SU-DHL-6 (cell line): ENCODE measurements at regions not wholly inside any gene's neighbourhood (a gene's known extent, or its start where the extent isn't known, plus 50 kb on each side); places are given as distances from the start of the nearest gene placed in this dataset.

ENCODE experiments used
- H2AFZ ChIP-seq: fragments of 200-600 bp; sonication (generic); 2 replicates; pipeline ENCODE4 v1.6.1; 2014; ENCODE audit warnings: low read depth, mild to moderate bottlenecking, moderate library complexity, mixed read lengths, antibody characterized with exemption, low read length; ENCODE audit not compliant: severe bottlenecking
- H3F3A ChIP-seq: fragments of 200-600 bp; shearing (Covaris generic); 2 replicates; pipeline ENCODE4 v1.6.0; 2016; ENCODE audit warnings: antibody characterized with exemption, mild to moderate bottlenecking; ENCODE audit not compliant: insufficient read depth
- H3K27ac ChIP-seq: fragments of 200-600 bp; sonication (generic); 2 replicates; pipeline ENCODE4 v1.5.1; 2016; ENCODE audit warnings: low read depth, mild to moderate bottlenecking, low read length, moderate library complexity, mixed read lengths
- H3K27me3 ChIP-seq: fragments of 200-600 bp; sonication (generic), shearing (Covaris generic); 2 replicates; pipeline ENCODE4 v1.6.0; 2014; ENCODE audit warnings: mild to moderate bottlenecking, low read length
- H3K36me3 ChIP-seq: fragments of 200-600 bp; sonication (generic); 2 replicates; pipeline ENCODE4 v1.6.1; 2014; ENCODE audit warnings: mild to moderate bottlenecking, low read length, mixed read lengths
- H3K4me2 ChIP-seq: fragments of 300-600, 200-600 bp; shearing (Covaris generic), sonication (generic); 2 replicates; pipeline ENCODE4 v1.6.0; 2014; ENCODE audit warnings: low read length, low read depth, mild to moderate bottlenecking; ENCODE audit not compliant: poor library complexity, severe bottlenecking
- H3K4me3 ChIP-seq: fragments of 200-600 bp; sonication (generic); 2 replicates; pipeline ENCODE4 v1.5.1; 2014; ENCODE audit warnings: antibody characterized with exemption, low read length, mild to moderate bottlenecking, mixed read lengths; ENCODE audit not compliant: insufficient read depth, poor library complexity, severe bottlenecking
- H3K79me2 ChIP-seq: fragments of 200-600 bp; sonication (generic); 2 replicates; pipeline ENCODE4 v1.6.1; 2014; ENCODE audit warnings: mild to moderate bottlenecking, low read length, moderate library complexity; ENCODE audit not compliant: insufficient read depth
- H3K9ac ChIP-seq: fragments of 200-600 bp; sonication (generic); 2 replicates; pipeline ENCODE4 v1.7.0; 2014; ENCODE audit warnings: mild to moderate bottlenecking, low read length
- H3K9me2 ChIP-seq: fragments of 200-600 bp; sonication (generic); replicated peaks from 2 replicates; pipeline ENCODE4 v1.6.1; 2014; ENCODE audit warnings: low read length; ENCODE audit not compliant: insufficient read depth
- H3K9me3 ChIP-seq: fragments of 200-600 bp; sonication (generic); 2 replicates; pipeline ENCODE4 v1.6.1; 2014; ENCODE audit warnings: low read length, mixed read lengths; ENCODE audit not compliant: insufficient read depth
- H4K20me1 ChIP-seq: fragments of 200-600 bp; sonication (generic); 2 replicates; pipeline ENCODE4 v1.6.1; 2014; ENCODE audit warnings: low read depth, mild to moderate bottlenecking, antibody characterized with exemption, low read length, moderate library complexity, mixed read lengths
- CTCF ChIP-seq: fragments of 200-600 bp; sonication (generic); IDR thresholded peaks from one replicate; pipeline ENCODE4 v1.5.1; 2017; ENCODE audit warnings: antibody characterized with exemption, mild to moderate bottlenecking, low read length, moderate library complexity; ENCODE audit not compliant: insufficient read depth, poor library complexity, severe bottlenecking
- EZH2phosphoT487 ChIP-seq: fragments of 200-600 bp; sonication (generic), shearing (Covaris generic); conservative IDR thresholded peaks from 2 replicates; pipeline ENCODE4 v1.6.1; 2018; ENCODE audit warnings: mild to moderate bottlenecking, antibody characterized with exemption, low read length, moderate library complexity, mixed read lengths

DNA sequence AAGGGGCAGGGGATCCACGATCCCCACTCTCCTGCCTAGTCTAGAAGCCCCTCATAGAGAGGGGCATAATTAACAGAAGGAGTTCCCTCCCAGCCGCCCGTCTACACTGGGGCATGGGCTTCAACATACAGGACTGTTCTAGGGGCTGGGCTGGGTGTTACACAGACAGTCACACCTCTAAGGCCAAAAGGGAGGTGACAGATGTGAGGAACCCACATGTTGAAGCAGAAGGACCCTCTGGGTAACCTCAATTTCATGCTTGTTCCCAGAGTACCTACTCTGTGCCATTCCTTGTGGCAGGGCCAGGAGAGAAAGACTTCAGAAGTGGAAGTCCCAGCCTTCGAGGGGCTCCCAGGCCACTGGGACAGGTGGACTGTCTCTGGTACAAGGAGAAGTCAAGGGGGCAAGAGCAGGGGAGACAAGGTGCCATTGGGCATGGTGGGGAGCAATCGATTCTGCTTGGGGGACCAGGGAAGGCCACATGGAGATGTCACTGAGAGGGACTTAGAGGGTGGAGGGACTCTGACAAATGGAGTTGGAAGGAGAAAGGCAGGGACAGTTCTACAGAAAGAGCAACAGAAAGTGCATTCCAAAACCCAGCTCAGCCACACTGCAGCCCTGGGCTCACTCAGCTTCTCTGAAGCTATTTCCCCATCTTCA is 71.3 kb downstream of the CPN2 start:
- Histone ChIP-seq H3K9me2 (no peaks in the 10 kb centered on the region), H3K79me2 (no peaks in the 10 kb centered on the region), H3K27me3 (no peaks in the 10 kb centered on the region), H3K36me3 (no peaks in the 10 kb centered on the region), H2AFZ (no peak overlapping the region), H3K9ac (no peak overlapping the region), H3K9me3 (no peaks in the 10 kb centered on the region), H3F3A (no peaks in the 10 kb centered on the region), H3K4me3 (no peak overlapping the region), H3K4me2 (no peak overlapping the region), H4K20me1 (no peaks in the 10 kb centered on the region), H3K27ac (no peak overlapping the region)
- TF ChIP-seq EZH2phosphoT487 (no peak), CTCF (no peak)

GRCh38 chr3:194280777-194281176 is 70.4 kb downstream of the CPN2 start:
- H3K9ac ChIP-seq, result no peak overlapping the region
- no peak overlapping the region for H3K4me3 ChIP-seq
- no peaks in the 10 kb centered on the region for H3K27me3 ChIP-seq
- no peaks in the 10 kb centered on the region for H3K79me2 ChIP-seq
- no peak overlapping the region for H3K27ac ChIP-seq
- H3F3A ChIP-seq, result no peaks in the 10 kb centered on the region
- no peaks in the 10 kb centered on the region for H3K9me3 ChIP-seq
- H2AFZ ChIP-seq, result no peak overlapping the region
- no peaks in the 10 kb centered on the region for H3K36me3 ChIP-seq
- no peak for TF ChIP-seq EZH2phosphoT487
- no peak for TF ChIP-seq CTCF
- H3K9me2 ChIP-seq, result no peaks in the 10 kb centered on the region
- no peak overlapping the region for H3K4me2 ChIP-seq
- H4K20me1 ChIP-seq, result no peaks in the 10 kb centered on the region

- Histone ChIP-seq H2AFZ (no peak overlapping the region), H3K79me2 (no peaks in the 10 kb centered on the region), H3F3A (no peaks in the 10 kb centered on the region), H3K27ac (no peak overlapping the region), H3K4me3 (no peak overlapping the region), H3K4me2 (no peak overlapping the region), H4K20me1 (no peaks in the 10 kb centered on the region), H3K27me3 (no peaks in the 10 kb centered on the region), H3K36me3 (no peaks in the 10 kb centered on the region), H3K9me3 (no peaks in the 10 kb centered on the region), H3K9ac (no peak overlapping the region), H3K9me2 (no peaks in the 10 kb centered on the region)
- TF ChIP-seq CTCF, result no peak
- no peak for TF ChIP-seq EZH2phosphoT487
Measured at GRCh38 chr3:194281306-194281705, 69.8 kb downstream of the CPN2 start.
